ENCODE measurements at regions not wholly inside any gene's neighbourhood (a gene's known extent, or its start where the extent isn't known, plus 50 kb on each side); places are given as distances from the start of the nearest gene placed in this dataset.
"Not testable (repeated sequence)": the region's sequence is repeated elsewhere in the genome, so short reads cannot be mapped to it uniquely, and the experiment has no call there.

GRCh38 chr2:8103085-8103708 is 578.7 kb upstream of the ID2 start:
- no peak for DNase-seq

DNA sequence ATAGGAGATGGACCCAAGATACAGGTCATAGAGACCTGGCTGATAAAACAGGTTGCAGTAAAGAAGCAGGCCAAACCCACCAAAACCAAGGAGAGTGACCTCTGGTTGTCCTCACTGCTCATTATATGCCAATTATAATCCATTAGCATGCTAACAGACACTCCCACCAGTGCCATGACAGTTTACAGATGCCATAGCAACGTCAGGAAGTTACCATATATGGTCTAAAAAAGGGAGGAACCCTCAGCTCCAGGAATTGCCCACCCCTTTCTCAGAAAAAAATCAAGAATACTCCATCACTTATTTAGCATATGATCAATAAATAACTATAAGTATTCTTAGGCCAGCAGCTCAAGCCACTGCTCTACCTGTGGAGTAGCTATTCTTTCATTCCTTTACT is 574.7 kb upstream of the ID2 start:
- no peak for DNase-seq

DNA sequence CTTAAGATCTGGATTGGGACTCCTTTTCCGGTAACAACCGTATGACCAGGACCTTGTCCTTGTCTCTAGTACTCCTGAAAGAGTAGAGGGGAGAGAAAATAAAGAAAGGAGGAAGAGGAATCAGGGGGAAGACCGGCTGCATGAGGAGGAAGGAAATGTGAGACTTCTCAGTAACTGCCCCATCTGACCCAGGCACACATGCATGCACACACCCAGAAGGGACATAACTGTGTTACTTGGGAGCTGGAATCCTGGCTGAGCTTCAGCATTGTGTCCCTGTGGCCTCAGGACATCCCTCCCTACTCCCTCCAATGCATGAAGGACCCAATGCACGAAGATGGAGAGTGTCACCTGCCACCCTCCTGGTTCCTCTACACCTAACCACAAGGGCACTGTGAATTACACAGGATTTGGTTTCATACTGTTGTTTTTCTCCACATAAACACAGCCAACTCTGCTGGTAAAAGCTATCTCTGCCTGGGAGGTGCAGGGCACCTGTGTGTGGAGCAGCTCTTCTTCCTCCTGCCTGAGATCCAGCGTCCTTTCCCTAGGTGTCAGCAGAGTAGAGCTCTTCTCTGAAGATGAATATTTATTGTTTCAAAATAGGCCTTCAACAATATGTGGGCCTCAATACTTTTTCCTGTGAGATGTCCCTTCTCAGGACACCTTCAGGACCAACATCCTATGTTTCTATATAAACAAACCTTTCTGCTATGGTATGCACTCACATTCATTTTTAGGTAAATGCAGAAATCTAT is 574.1 kb upstream of the ID2 start:
- DNase-seq, result no peak

GRCh38 chr2:8110716-8111115 is 571.1 kb upstream of the ID2 start:
- no peak for DNase-seq

DNA sequence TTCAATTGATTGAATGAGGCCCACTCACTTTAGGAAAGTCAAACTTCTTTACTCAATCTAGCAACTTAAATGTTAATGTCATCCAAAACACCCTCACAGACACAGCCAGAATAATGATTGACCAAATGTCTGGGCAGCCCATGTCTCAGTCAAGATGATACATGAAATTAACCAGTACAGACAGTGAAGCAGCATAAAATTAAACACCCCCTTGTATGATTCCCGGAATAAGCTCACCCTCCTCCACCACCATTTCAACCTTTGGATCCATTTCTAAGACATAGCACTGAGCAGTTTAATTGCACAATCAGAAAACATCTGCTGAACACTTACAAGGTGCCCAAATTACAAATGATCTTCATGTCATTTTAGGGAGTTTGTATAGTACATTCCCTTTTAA is 570.7 kb upstream of the ID2 start:
- DNase-seq, result no peak

- no peak for DNase-seq
Observed at GRCh38 chr2:8115456-8115855, 566.4 kb upstream of the ID2 start.

GRCh38 chr2:8115966-8116365 is 565.9 kb upstream of the ID2 start:
- no peak for DNase-seq

DNA sequence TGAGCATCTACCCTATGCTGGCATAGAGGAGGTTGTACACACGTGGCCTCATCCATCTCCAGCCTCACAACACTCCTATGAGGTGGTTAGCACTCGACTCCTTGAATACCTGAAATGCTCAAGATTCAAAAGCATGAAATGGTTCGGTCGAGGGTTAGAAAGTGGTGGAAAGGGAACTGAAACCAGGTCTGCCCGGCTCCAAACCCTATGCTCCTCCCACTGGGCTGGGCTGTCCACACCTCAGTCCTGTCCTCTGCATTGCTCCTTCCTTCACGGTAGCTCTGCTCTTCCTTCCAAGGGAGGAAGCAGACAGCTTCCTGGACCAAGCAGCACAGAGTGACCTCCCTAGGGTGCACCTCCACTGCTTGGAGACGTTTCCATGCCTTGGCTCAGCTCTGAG is 565.2 kb upstream of the ID2 start:
- no peak for DNase-seq

DNA sequence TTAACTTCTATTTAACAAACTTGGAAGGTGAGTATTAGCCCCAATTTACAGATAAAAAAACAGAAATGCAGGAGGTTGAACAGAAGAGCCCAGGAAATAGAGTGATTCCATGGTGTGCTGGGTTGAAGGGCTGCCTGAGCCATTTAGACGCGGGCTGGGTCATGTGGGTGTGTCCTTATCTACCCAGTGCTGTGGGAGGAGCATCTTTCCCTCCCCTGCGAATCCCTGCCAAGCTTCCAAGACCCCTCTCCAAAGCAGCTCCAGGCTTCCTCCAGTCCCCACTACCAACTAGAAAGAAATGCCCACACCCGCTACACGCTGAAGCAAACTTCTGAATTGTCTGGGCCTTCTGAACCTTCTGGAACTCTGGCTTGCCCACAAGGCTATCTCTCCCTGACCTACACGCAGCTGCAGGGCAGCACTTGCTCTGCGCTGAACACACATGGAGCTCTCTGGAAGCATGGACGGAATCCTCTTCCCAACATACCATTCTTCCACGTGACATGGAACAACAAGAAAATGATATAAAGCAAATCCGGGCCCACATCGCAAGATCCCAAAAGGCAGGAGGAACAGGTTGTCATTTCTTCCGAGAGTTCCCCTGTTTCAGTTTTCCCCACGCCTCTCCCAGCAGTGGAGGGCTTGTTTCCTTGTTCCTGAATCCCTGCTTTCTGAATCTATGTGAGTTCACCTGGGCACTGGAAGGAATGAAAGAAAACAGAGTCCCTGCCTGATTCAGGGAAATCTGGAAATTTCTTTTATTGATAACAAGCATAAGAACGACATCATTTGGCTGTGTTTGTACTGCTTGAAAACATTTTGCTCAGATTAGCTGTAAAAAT is 562.7 kb upstream of the ID2 start:
- no peak for DNase-seq

GRCh38 chr2:8119782-8120505 is 561.9 kb upstream of the ID2 start:
- DNase-seq, result no peak

- no peak for DNase-seq
Observed at GRCh38 chr2:8120506-8120860, 561.4 kb upstream of the ID2 start.

GRCh38 chr2:8121022-8121825 is 560.6 kb upstream of the ID2 start:
- DNase-seq, result no peak

DNA sequence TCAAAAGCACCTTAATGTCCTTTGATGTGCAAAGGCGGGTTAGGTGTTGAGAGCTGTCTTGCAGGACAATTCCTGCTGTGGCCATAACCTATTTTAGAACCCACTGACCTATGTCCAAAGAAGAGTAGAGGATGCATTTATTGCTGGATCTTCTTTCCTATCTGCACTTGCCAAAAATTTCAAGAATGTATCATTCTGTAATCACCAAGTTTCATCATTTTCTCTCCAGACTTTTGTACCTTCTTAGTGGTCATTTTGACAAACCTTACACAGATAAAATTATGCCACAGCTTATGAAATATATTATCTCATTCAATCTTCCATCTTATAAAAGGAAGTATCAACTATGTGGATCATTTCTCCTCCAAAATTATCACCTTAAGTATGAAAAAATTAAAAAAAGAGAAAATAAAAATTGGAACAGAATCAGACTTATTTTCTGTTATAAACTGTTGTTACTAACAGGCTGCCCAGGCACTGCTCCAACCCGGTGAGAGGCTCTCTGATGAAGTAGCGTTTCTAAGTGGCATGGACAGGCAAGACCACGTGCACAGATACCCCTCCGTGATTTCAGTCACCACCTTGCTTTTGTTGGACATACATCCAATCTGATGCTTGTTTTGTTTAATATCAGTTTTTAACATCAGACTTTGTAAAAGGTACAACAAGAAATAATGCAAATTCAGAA is 559.9 kb upstream of the ID2 start:
- no peak for DNase-seq

GRCh38 chr2:8122520-8122919 is 559.3 kb upstream of the ID2 start:
- DNase-seq, result no peak

- DNase-seq, result no peak
Observed at GRCh38 chr2:8123464-8123863, 558.4 kb upstream of the ID2 start.

GRCh38 chr2:8125741-8126711 is 555.8 kb upstream of the ID2 start:
- DNase-seq, result no peak

GRCh38 chr2:8126783-8127182 is 555.1 kb upstream of the ID2 start:
- no peak for DNase-seq

DNA sequence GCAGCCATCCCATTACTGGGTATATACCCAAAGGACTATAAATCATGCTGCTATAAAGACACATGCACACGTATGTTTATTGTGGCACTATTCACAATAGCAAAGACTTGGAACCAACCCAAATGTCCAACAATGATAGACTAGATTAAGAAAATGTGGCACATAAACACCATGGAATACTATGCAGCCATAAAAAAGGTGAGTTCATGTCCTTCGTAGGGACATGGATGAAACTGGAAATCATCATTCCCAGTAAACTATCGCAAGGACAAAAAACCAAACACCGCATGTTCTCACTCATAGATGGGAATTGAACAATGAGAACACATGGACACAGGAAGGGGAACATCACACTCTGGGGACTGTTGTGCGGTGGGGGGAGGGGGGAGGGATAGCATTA is 550.4 kb upstream of the ID2 start:
- not testable (repeated sequence) for DNase-seq

- no peak for DNase-seq
Observed at GRCh38 chr2:8132351-8132831, 549.5 kb upstream of the ID2 start.

GRCh38 chr2:8132879-8133278 is 549.0 kb upstream of the ID2 start:
- no peak for DNase-seq
